ENCODE measurements at regions not wholly inside any gene's neighbourhood (a gene's known extent, or its start where the extent isn't known, plus 50 kb on each side); places are given as distances from the start of the nearest gene placed in this dataset.

- Histone ChIP-seq H3K36me3 (replicated peaks; ENCODE audit: insufficient read depth, low read depth) (no peaks in the 10 kb centered on the region), H2AFZ (no peak overlapping the region), H3K9me2 (replicated peaks; ENCODE audit: insufficient read depth) (no peaks in the 10 kb centered on the region), H3K4me1 (ENCODE audit: insufficient read depth) (no peaks in the 10 kb centered on the region), H3K27ac (no peak overlapping the region), H3K4me3 (no peak overlapping the region), H3K79me2 (no peaks in the 10 kb centered on the region), H3K4me2 (no peak overlapping the region), H4K20me1 (ENCODE audit: insufficient read depth, poor library complexity, severe bottlenecking) (no peaks in the 10 kb centered on the region), H3K27me3 (no peaks in the 10 kb centered on the region), H3K9me3 (ENCODE audit: low read depth) (no peaks in the 10 kb centered on the region)
- DNase-seq (ENCODE audit: low spot score) = no peak
- TF ChIP-seq EZH2phosphoT487 (IDR thresholded peaks at IDR 0.05; ENCODE audit: low read depth, severe bottlenecking, unreplicated experiment) (no peak), EZH2 (IDR thresholded peaks at IDR 0.05; ENCODE audit: borderline replicate concordance) (no peak), CTCF (IDR thresholded peaks at IDR 0.05; ENCODE audit: poor library complexity) (no peak)
- 90% methylated on average over 1 of the region's 1 CpG for WGBS (ENCODE audit: low lambda C conversion rate, missing lambda C conversion rate)
Observed at GRCh38 chr15:29600262-29600661, 222.0 kb downstream of the TJP1 start.

- 35% methylated on average over 3 of the region's 3 CpGs for WGBS (ENCODE audit: low lambda C conversion rate, missing lambda C conversion rate)
- TF ChIP-seq CTCF (IDR thresholded peaks at IDR 0.05; ENCODE audit: poor library complexity) = no peak
Observed at GRCh38 chr15:29596266-29596665, 226.0 kb downstream of the TJP1 start.

GRCh38 chr15:29593629-29594028 lies 228.6 kb downstream of the TJP1 start:
- Histone ChIP-seq H3K27ac (no peak overlapping the region), H3K9me3 (ENCODE audit: low read depth) (no peaks in the 10 kb centered on the region), H3K36me3 (replicated peaks; ENCODE audit: insufficient read depth, low read depth) (no peaks in the 10 kb centered on the region), H3K4me1 (ENCODE audit: insufficient read depth) (no peaks in the 10 kb centered on the region), H2AFZ (no peak overlapping the region), H3K27me3 (no peaks in the 10 kb centered on the region), H3K4me2 (no peak overlapping the region), H3K79me2 (no peaks in the 10 kb centered on the region), H3K4me3 (no peak overlapping the region), H4K20me1 (ENCODE audit: insufficient read depth, poor library complexity, severe bottlenecking) (no peaks in the 10 kb centered on the region), H3K9me2 (replicated peaks; ENCODE audit: insufficient read depth) (no peaks in the 10 kb centered on the region)
- TF ChIP-seq CTCF (IDR thresholded peaks at IDR 0.05; ENCODE audit: poor library complexity) (no peak), EZH2 (IDR thresholded peaks at IDR 0.05; ENCODE audit: borderline replicate concordance) (no peak), EZH2phosphoT487 (IDR thresholded peaks at IDR 0.05; ENCODE audit: low read depth, severe bottlenecking, unreplicated experiment) (no peak)
- WGBS (ENCODE audit: low lambda C conversion rate, missing lambda C conversion rate) = 97% methylated on average over 1 of the region's 1 CpG
- DNase-seq (ENCODE audit: low spot score) = no peak

More at GRCh38 chr15:29596266-29596665, 226.0 kb downstream of the TJP1 start:
- no peaks in the 10 kb centered on the region for H3K36me3 ChIP-seq (replicated peaks; ENCODE audit: insufficient read depth, low read depth)
- no peaks in the 10 kb centered on the region for H4K20me1 ChIP-seq (ENCODE audit: insufficient read depth, poor library complexity, severe bottlenecking)
- no peak overlapping the region for H2AFZ ChIP-seq
- H3K4me3 ChIP-seq = no peak overlapping the region
- H3K4me2 ChIP-seq = no peak overlapping the region
- H3K9me2 ChIP-seq (replicated peaks; ENCODE audit: insufficient read depth) = no peaks in the 10 kb centered on the region
- DNase-seq (ENCODE audit: low spot score) = peak; percentile 10
- no peaks in the 10 kb centered on the region for H3K79me2 ChIP-seq
- H3K27ac ChIP-seq = no peak overlapping the region
- no peaks in the 10 kb centered on the region for H3K27me3 ChIP-seq
- no peaks in the 10 kb centered on the region for H3K9me3 ChIP-seq (ENCODE audit: low read depth)
- no peaks in the 10 kb centered on the region for H3K4me1 ChIP-seq (ENCODE audit: insufficient read depth)

- Histone ChIP-seq H2AFZ (no peak overlapping the region), H3K79me2 (no peaks in the 10 kb centered on the region), H3K27me3 (no peaks in the 10 kb centered on the region), H3K9me3 (ENCODE audit: low read depth) (no peaks in the 10 kb centered on the region), H3K4me2 (no peak overlapping the region), H4K20me1 (ENCODE audit: insufficient read depth, poor library complexity, severe bottlenecking) (no peaks in the 10 kb centered on the region), H3K36me3 (replicated peaks; ENCODE audit: insufficient read depth, low read depth) (no peaks in the 10 kb centered on the region), H3K4me3 (no peak overlapping the region), H3K4me1 (ENCODE audit: insufficient read depth) (no peaks in the 10 kb centered on the region), H3K9me2 (replicated peaks; ENCODE audit: insufficient read depth) (no peaks in the 10 kb centered on the region), H3K27ac (no peak overlapping the region)
- DNase-seq (ENCODE audit: low spot score) = no peak
- no peak for TF ChIP-seq EZH2 (IDR thresholded peaks at IDR 0.05; ENCODE audit: borderline replicate concordance)
- no peak for TF ChIP-seq CTCF (IDR thresholded peaks at IDR 0.05; ENCODE audit: poor library complexity)
- no peak for TF ChIP-seq EZH2phosphoT487 (IDR thresholded peaks at IDR 0.05; ENCODE audit: low read depth, severe bottlenecking, unreplicated experiment)
- WGBS (ENCODE audit: low lambda C conversion rate, missing lambda C conversion rate) = 79% methylated on average over 4 of the region's 4 CpGs
Observed at GRCh38 chr15:29593111-29593510, 229.2 kb downstream of the TJP1 start.
